ENCODE measurements at regions not wholly inside any gene's neighbourhood (a gene's known extent, or its start where the extent isn't known, plus 50 kb on each side); places are given as distances from the start of the nearest gene placed in this dataset.

GRCh38 chr7:156456032-156456431 lies 184.5 kb upstream of the RNF32 start:
- DNase-seq (ENCODE audit: low read depth in 2 of 2): no peak

- no peak for DNase-seq (ENCODE audit: low read depth in 2 of 2)
Observed at GRCh38 chr7:156450473-156450872, 190.1 kb upstream of the RNF32 start.

GRCh38 chr7:156448918-156449317 lies 191.7 kb upstream of the RNF32 start:
- DNase-seq (ENCODE audit: low read depth in 2 of 2): no peak

DNA sequence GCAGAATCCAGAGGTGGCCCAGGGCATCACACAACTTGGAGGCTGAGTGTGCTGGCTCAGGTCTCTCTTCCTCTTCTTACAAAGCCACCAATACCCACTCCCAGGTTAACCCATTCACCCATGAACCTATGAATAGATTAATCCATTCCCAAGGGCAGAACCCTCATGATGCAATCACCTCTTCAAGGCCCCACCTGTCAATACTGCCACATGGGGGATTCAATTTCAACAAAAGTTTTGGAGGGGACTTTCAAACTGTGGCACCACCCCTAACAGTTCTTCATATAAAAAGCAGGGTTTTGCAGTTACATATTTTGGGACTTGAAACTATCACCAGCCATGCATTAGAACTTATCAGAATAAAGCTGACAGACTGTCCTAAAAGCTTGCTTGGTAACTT lies 193.6 kb upstream of the RNF32 start:
- DNase-seq (ENCODE audit: low read depth in 2 of 2): no peak

DNA sequence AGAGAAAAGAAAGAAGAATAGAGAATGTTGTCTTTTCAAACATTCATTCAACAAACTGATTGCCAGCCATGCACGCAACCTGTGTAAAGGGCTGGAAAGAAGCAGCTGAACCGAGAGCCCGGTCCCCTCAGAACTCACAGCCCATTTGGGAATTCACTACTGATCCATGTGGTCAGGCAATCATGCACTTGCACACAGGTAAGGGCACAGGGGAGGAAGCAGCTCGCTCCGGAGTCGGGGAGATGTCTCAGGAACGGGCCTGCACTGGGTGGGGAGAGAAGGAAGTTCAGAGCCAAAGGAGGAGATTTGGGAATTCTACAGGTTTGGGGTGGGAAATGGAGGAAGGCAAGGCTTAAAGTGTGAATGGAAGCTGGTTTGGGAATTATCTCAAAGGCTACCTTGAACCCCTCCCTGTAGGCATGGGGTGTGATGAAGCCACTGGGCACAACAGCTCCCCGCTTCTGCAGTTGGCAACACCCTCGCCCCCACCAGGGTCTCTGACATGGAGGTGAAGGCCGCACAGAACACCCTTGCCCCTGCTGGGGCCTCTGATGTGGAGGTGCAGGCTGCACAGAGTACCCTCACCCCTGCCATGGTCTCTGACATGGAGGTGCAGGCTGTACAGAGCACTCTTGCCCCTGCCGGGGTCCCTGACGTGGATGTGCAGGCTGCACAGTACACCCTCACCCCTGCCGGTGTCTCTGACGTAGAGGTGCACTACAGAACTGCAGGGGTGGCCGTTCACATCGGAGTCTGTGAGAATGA lies 194.4 kb upstream of the RNF32 start:
- no peak for DNase-seq (ENCODE audit: low read depth in 2 of 2)

DNA sequence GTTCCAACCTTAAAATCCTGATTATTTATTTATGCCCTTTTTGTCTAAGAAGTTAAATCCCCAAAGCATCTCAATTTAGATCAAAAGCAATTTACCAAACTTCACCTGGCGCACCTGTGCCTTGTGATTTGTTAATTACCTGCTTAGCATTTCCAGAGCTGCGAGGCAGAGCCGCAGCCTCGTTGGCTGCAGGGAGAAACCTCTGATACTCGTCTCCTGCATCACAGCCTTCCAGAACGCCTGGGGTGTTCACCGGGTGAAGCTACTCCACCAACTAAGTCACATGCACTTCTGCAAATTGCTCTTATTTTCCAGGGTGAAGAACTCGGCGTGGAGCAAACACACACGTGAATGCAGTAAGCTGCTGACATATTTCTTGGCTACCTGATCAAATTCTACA lies 198.1 kb upstream of the RNF32 start:
- DNase-seq (ENCODE audit: low read depth in 2 of 2): no peak

- DNase-seq (ENCODE audit: low read depth in 2 of 2): no peak
Observed at GRCh38 chr7:156440456-156440855, 200.1 kb upstream of the RNF32 start.

GRCh38 chr7:156438011-156438410 lies 202.6 kb upstream of the RNF32 start:
- DNase-seq (ENCODE audit: low read depth in 2 of 2): no peak

DNA sequence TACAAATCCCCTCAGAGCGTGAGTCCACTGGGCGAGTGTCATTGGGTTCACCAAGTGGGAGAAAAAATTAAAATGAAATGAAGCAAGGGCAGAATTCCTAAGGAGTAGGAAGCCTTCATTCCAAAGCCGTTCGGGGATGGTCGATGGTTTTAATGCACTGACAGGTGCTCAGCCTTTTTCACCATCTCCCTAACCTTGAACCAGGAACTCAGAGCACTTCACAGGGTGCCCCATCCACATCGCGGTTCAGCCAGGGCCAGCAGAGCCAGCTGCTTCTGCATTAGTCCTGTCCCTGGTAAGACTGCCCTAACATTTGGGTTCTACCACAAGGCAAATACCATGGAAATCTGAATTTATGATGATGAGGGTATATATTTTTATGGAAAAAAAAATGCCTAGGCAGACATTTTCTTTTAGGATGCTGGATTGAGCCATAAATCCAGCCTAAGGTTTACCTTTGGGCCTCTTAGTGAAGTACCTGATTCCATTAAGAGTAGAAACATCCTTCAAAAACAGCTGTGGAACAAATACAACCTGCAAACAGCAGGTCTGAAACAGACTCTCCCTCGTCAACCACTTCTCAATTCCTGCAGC lies 203.5 kb upstream of the RNF32 start:
- DNase-seq (ENCODE audit: low read depth in 2 of 2): no peak

DNA sequence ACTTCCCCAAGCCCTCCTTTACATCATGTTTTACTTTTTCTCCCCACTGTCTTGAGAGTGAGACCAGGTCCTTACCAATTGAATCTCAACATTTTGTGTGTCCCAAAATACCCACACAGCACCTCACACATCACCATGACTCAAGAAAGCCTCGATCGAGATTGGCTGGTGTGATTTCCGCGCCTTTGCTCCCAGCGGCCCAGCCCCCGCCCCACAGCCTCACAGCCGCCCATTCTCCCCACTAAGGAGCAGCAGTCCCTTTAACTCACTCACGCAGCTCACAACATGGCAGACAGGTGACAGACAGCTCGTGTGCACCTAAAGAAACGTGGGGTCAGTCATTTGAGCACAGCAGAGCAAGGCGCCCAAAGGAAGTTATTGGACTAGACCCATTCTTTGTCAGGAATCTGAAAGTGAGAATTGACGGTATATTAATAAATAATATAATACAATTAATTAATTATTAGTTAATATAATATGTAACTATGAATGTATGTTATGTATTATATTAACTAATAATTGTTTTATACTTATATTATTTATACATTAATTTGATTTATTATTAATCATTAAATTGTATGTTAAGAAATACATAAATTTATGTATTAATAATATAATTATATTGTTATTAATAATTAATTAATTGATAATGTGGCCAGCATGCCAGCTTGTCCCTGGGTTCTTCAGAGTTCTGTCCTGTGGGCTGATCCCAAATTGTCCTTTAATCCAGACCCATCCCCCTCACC lies 204.9 kb upstream of the RNF32 start:
- no peak for DNase-seq (ENCODE audit: low read depth in 2 of 2)

- no peak for DNase-seq (ENCODE audit: low read depth in 2 of 2)
Observed at GRCh38 chr7:156434706-156435105, 205.9 kb upstream of the RNF32 start.

GRCh38 chr7:156432018-156432417 lies 208.6 kb upstream of the RNF32 start:
- no peak for DNase-seq (ENCODE audit: low read depth in 2 of 2)

GRCh38 chr7:156430109-156430508 lies 210.5 kb upstream of the RNF32 start:
- DNase-seq (ENCODE audit: low read depth in 2 of 2): no peak

DNA sequence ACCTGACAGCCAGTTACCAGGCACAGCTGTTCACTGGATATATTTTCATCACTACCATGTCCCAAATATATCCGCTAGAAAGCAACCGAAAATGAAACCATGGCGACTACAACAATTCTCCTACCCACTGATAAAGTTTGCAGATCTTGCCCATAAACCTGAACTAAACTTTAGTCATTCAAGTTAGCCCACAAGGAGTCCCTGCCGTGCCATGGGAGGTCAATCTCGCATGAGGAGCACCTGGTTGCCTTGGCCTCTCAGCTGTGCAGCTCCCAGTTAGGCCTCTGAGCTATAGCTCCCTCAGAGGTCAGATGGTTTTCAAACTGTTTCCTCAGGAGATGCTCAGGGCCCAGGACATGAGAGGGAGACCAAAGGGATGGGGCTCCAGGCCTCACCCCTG lies 211.1 kb upstream of the RNF32 start:
- no peak for DNase-seq (ENCODE audit: low read depth in 2 of 2)

DNA sequence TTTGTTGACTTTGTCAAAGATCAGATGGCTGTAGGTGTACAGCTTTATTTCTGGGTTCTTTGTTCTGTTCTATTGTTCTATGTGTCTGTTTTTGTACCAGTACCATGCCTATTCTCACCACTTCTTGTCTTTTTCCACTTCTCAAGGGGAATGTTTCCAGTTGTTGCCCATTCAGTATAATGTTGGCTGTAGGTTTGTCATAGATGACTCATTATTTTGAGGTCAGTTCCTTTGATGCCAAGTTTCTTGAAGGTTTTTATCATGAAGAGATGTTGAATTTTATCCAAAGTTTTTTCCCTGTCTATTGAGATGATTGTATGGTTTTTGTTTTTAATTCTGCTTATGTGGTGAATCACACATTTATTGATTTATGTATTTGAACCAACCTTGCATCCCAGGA lies 216.7 kb upstream of the RNF32 start:
- no peak for DNase-seq (ENCODE audit: low read depth in 2 of 2)

- no peak for DNase-seq (ENCODE audit: low read depth in 2 of 2)
Observed at GRCh38 chr7:156420496-156420895, 220.1 kb upstream of the RNF32 start.

DNA sequence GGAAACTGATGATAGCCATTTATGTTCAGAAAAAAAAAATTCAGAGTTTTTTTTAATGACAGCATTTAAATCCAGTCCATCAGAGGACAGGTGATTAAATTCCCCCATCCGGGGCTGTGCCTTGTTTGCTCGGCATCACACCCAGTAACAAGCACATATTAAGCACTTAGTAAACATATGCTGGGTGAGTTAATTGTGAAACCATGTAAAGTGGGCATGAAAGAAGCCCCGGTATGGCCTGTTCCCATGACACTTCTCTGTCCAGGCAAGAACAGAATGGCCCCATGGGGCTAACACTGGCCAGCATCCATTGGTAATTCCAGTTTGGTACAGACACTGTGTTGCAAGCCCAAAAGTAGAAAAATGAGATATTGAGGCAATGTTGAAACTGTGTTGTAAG lies 220.8 kb upstream of the RNF32 start:
- no peak for DNase-seq (ENCODE audit: low read depth in 2 of 2)

DNA sequence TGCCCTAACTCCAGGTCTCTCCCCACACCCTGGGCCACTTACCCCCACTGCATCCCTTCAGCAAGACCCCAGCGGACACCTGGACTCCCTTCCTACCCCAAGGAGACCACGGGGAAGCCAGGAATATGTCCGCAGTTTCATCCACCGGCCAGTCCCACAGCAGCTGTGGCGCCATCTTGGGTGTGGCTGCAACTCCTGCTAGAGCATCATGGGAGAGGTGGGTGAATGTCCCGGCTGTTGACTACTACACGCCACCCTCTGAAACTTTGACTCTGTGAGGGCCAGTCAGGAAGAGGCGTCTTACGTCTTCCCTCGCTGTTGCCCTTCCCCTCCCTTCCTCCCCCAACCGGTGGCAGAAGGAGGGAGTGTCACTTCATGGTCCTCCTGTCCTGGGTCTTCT lies 238.3 kb upstream of the RNF32 start:
- DNase-seq (ENCODE audit: low read depth in 2 of 2): no peak

DNA sequence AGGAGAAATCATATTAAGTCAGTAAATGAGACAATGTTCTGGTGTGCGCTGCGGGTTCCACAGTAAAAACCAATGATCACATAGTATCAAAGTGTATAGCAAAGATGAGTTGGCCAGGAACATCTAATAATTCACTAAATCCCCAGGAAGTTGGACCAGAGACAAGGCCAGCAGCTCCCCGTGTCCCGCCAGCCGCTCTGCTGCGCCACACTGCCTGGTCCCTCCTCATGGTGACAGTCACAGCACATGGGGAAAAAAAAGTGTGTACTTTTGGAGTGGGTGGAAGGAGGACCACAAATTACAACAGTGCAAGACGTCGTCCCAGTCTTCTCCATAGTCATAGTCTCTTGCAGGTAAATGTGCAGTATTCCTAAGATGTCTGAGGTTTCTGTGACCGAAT lies 239.0 kb upstream of the RNF32 start:
- DNase-seq (ENCODE audit: low read depth in 2 of 2): no peak

GRCh38 chr7:156400046-156400445 lies 240.5 kb upstream of the RNF32 start:
- DNase-seq (ENCODE audit: low read depth in 2 of 2): no peak

DNA sequence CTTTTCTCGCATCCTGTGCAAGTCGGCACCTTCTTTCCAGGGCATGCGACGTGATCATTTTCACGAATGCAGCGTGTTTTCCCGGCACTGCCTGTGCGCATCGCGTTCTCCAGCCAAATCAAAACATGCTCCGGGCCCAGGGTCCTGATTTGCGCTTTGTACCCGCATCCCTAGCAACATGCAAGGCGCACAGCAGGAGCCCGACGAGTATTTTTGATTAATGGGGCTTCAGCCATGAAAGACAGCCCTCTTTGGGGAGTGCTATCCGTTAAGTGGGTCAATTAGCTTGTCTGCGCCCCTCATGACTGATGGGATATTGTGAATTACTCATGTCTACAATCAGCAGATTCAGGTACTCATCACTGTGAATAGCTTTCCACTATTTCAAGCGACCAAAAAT lies 243.3 kb upstream of the RNF32 start:
- no peak for DNase-seq (ENCODE audit: low read depth in 2 of 2)

GRCh38 chr7:156389116-156389692 lies 251.4 kb upstream of the RNF32 start:
- DNase-seq (ENCODE audit: low read depth in 2 of 2): no peak

GRCh38 chr7:156386097-156386496 lies 254.5 kb upstream of the RNF32 start:
- DNase-seq (ENCODE audit: low read depth in 2 of 2): no peak

All from fibroblast of skin of left quadriceps (primary cell).